ENCODE measurements at regions not wholly inside any gene's neighbourhood (a gene's known extent, or its start where the extent isn't known, plus 50 kb on each side); places are given as distances from the start of the nearest gene placed in this dataset.

DNA sequence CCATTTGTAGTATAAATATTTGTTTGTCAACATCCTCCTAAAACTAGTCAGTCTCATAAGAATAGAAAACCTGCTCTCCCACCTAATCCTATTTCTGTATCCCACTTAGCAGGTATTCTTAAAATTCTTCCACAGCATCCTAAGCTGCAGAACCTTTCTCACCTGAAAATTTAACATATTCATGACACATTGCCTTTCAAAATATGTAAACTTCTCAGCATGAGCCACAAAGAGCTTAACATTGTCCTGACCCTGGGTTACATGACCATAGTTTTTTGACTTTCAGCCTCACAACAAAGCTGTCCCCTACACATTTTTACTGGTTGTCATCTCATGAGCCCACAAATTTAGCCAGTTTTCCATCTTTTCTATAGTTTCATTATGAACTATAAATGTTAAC, 712.1 kb downstream of the LTN1 start:
- no peak overlapping the region for H3K4me3 ChIP-seq (ENCODE audit: low read length)
- no peak for ATAC-seq
- intact Hi-C loops (cut with micrococcal nuclease) = no loop called here
- H3K4me1 Mint-ChIP-seq = no peaks in the 10 kb centered on the region
- no peak overlapping the region for H3K4me3 Mint-ChIP-seq
- DNase-seq = no peak
- no peaks in the 10 kb centered on the region for H3K9me3 ChIP-seq (ENCODE audit: control insufficient read depth in 2 of 3, low read length in 3 of 3)
- H3K9me3 Mint-ChIP-seq = peaks cover 0 to 5% (median 2%) of the 10 kb centered on the region in 11 donors
- no peaks in the 10 kb centered on the region for H3K27me3 ChIP-seq (ENCODE audit: control insufficient read depth in 2 of 2, insufficient read depth in 2 of 2, low read length in 2 of 2)
- H3K27ac ChIP-seq (ENCODE audit: low read depth, low read length) = no peak overlapping the region
- ChIA-PET CTCF (no interaction called here), POLR2A (no interaction called here)
- no peaks in the 10 kb centered on the region for H3K36me3 ChIP-seq (ENCODE audit: control insufficient read depth in 2 of 3, insufficient read depth in 3 of 3, low read length in 3 of 3)
- H3K27me3 Mint-ChIP-seq = peaks cover 0 to 23% (median 7%) of the 10 kb centered on the region in 5 donors
- no peaks in the 10 kb centered on the region for H3K4me1 ChIP-seq (ENCODE audit: control insufficient read depth in 2 of 2, insufficient read depth in 2 of 2, low read length in 2 of 2)
- no peaks in the 10 kb centered on the region for H3K36me3 Mint-ChIP-seq
- H3K27ac Mint-ChIP-seq = no peak overlapping the region

DNA sequence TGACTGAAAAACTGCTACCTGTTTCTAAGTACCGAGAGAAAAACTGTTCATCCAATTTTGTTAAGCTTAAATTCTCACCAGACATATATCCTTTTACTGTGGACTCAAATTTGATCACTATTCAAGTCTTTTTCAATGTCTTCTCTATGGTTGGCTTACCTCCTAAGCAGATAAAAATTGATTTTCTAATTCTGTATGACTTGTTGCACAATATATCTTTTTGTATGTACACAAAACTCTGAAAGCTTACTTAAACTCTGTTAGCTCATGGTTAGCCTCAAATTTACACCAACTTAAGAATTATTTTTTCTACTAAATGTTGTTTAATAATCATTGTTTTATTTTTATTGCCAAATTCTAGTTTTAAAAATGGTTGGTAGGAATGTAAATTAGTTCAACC, 715.4 kb downstream of the LTN1 start:
- H3K27ac ChIP-seq (ENCODE audit: low read depth, low read length) = no peak overlapping the region
- H3K36me3 Mint-ChIP-seq = no peaks in the 10 kb centered on the region
- POLR2A ChIA-PET = no interaction called here
- H3K9me3 ChIP-seq (ENCODE audit: control insufficient read depth in 2 of 3, low read length in 3 of 3) = no peaks in the 10 kb centered on the region
- H3K27ac Mint-ChIP-seq = no peak overlapping the region
- intact Hi-C loops (cut with micrococcal nuclease) = no loop called here
- CTCF ChIA-PET = no interaction called here
- DNase-seq (no peak), ATAC-seq (no peak)
- peaks cover 0 to 3% (median 0%) of the 10 kb centered on the region in 7 donors for H3K4me1 Mint-ChIP-seq
- H3K36me3 ChIP-seq (ENCODE audit: control insufficient read depth in 2 of 3, insufficient read depth in 3 of 3, low read length in 3 of 3) = no peaks in the 10 kb centered on the region
- H3K27me3 ChIP-seq (ENCODE audit: control insufficient read depth in 2 of 2, insufficient read depth in 2 of 2, low read length in 2 of 2) = no peaks in the 10 kb centered on the region
- no peak overlapping the region for H3K4me3 ChIP-seq (ENCODE audit: low read length)
- no peaks in the 10 kb centered on the region for H3K4me1 ChIP-seq (ENCODE audit: control insufficient read depth in 2 of 2, insufficient read depth in 2 of 2, low read length in 2 of 2)
- no peak overlapping the region for H3K4me3 Mint-ChIP-seq
- peaks cover 0 to 23% (median 9%) of the 10 kb centered on the region in 5 donors for H3K27me3 Mint-ChIP-seq
- H3K9me3 Mint-ChIP-seq = peaks cover 0 to 6% (median 2%) of the 10 kb centered on the region in 11 donors

DNA sequence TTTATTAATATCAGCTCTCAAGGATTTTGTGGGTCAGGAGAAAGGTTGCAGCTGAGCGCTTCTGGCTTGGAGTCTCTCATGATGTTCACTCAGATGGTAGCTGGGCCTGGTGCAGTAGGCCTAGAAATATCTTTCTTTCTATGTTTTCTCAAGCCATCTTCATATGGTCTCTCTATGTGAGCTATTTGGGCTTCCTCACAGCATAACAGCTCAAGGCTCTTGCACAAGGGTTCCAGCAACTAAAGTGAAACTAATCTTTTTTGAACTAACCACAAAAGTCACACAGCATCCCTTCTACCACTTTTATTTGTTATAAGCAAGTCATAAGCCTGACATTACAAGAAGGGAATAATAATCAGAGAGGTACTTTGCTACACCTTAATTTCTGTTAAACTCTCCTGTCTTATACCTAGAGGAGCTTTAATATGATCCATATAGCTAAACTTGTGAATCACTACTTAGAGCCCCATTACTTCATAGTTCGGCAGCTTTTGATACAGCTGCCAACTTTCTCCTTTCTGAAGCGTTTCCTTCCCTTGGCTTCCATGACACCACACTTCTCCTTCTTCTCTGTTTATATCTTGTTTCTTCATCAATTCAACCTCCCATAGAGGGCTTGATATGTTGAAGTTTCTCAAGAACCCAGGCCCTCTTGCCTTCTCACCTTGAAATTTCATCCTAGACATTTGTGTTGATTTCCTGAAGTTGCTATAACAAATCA, 720.2 kb downstream of the LTN1 start:
- Mint-ChIP-seq H3K4me1 (peaks cover 0 to 3% (median 0%) of the 10 kb centered on the region in 7 donors), H3K36me3 (no peaks in the 10 kb centered on the region), H3K4me3 (no peak overlapping the region), H3K9me3 (peaks cover 0 to 8% (median 0%) of the 10 kb centered on the region in 11 donors), H3K27me3 (peaks cover 0 to 14% (median 0%) of the 10 kb centered on the region in 5 donors), H3K27ac (no peak overlapping the region)
- ChIA-PET POLR2A (no interaction called here), CTCF (no interaction called here)
- no peak overlapping the region for H3K4me3 ChIP-seq (ENCODE audit: low read length)
- H3K27me3 ChIP-seq (ENCODE audit: control insufficient read depth in 2 of 2, insufficient read depth in 2 of 2, low read length in 2 of 2) = no peaks in the 10 kb centered on the region
- no peaks in the 10 kb centered on the region for H3K36me3 ChIP-seq (ENCODE audit: control insufficient read depth in 2 of 3, insufficient read depth in 3 of 3, low read length in 3 of 3)
- ATAC-seq (no peak), DNase-seq (no peak)
- intact Hi-C loops (cut with micrococcal nuclease) = no loop called here
- no peaks in the 10 kb centered on the region for H3K4me1 ChIP-seq (ENCODE audit: control insufficient read depth in 2 of 2, insufficient read depth in 2 of 2, low read length in 2 of 2)
- no peaks in the 10 kb centered on the region for H3K9me3 ChIP-seq (ENCODE audit: control insufficient read depth in 2 of 3, low read length in 3 of 3)
- no peak overlapping the region for H3K27ac ChIP-seq (ENCODE audit: low read depth, low read length)

DNA sequence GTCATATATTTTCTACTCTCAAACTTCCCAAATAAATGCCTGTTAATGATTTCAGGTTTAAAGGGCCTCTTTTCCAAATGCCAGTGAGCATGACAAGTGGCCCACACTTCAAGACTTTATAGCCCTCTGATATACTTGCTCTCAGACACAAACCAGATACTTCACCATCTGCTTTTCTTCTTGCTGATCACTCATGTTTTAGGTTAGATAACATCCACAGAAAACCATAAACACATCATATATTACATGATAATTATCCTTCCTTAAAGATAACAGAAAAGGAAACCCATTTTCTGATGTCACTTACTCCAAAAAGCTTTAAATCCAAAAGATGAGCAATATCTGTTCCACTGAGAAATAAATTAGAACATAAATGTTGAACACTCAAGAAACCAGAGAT, 723.5 kb downstream of the LTN1 start:
- ATAC-seq (no peak), DNase-seq (no peak)
- peaks cover 0 to 7% (median 0%) of the 10 kb centered on the region in 5 donors for H3K27me3 Mint-ChIP-seq
- no peak overlapping the region for H3K27ac ChIP-seq (ENCODE audit: low read depth, low read length)
- H3K4me3 ChIP-seq (ENCODE audit: low read length) = no peak overlapping the region
- H3K27me3 ChIP-seq (ENCODE audit: control insufficient read depth in 2 of 2, insufficient read depth in 2 of 2, low read length in 2 of 2) = no peaks in the 10 kb centered on the region
- intact Hi-C loops (cut with micrococcal nuclease) = no loop called here
- H3K4me1 ChIP-seq (ENCODE audit: control insufficient read depth in 2 of 2, insufficient read depth in 2 of 2, low read length in 2 of 2) = no peaks in the 10 kb centered on the region
- no peaks in the 10 kb centered on the region for H3K36me3 Mint-ChIP-seq
- H3K27ac Mint-ChIP-seq = no peak overlapping the region
- no peaks in the 10 kb centered on the region for H3K36me3 ChIP-seq (ENCODE audit: control insufficient read depth in 2 of 3, insufficient read depth in 3 of 3, low read length in 3 of 3)
- ChIA-PET POLR2A (no interaction called here), CTCF (no interaction called here)
- H3K4me1 Mint-ChIP-seq = peaks cover 0 to 3% (median 0%) of the 10 kb centered on the region in 7 donors
- no peaks in the 10 kb centered on the region for H3K9me3 ChIP-seq (ENCODE audit: control insufficient read depth in 2 of 3, low read length in 3 of 3)
- peaks cover 0 to 5% (median 0%) of the 10 kb centered on the region in 11 donors for H3K9me3 Mint-ChIP-seq
- no peak overlapping the region for H3K4me3 Mint-ChIP-seq

DNA sequence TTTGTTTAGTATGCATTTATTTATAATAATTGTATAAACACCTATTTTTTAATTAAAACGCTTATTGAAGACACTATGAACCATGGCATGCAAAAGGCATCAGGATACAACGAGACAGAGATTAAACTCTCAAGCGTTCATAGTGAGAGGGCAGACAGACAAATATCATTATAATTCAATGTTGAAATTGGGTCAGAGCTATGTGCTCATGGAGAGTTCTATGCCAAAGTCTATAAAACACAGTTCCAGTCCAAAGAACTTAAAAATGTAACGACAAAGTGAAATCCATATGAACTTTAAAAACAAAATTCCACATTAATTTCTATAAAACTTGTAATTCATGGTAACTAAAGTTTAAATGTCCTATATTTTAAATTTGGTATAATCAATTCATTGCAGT, 724.0 kb downstream of the LTN1 start:
- Histone ChIP-seq H3K36me3 (ENCODE audit: control insufficient read depth in 2 of 3, insufficient read depth in 3 of 3, low read length in 3 of 3) (no peaks in the 10 kb centered on the region), H3K27me3 (ENCODE audit: control insufficient read depth in 2 of 2, insufficient read depth in 2 of 2, low read length in 2 of 2) (no peaks in the 10 kb centered on the region), H3K9me3 (ENCODE audit: control insufficient read depth in 2 of 3, low read length in 3 of 3) (no peaks in the 10 kb centered on the region), H3K4me1 (ENCODE audit: control insufficient read depth in 2 of 2, insufficient read depth in 2 of 2, low read length in 2 of 2) (no peaks in the 10 kb centered on the region), H3K4me3 (ENCODE audit: low read length) (no peak overlapping the region), H3K27ac (ENCODE audit: low read depth, low read length) (no peak overlapping the region)
- Mint-ChIP-seq H3K27ac (no peak overlapping the region), H3K27me3 (peaks cover 0 to 2% (median 0%) of the 10 kb centered on the region in 5 donors), H3K36me3 (no peaks in the 10 kb centered on the region), H3K4me3 (no peak overlapping the region), H3K4me1 (peaks cover 0 to 3% (median 0%) of the 10 kb centered on the region in 7 donors), H3K9me3 (peaks cover 0 to 2% (median 0%) of the 10 kb centered on the region in 11 donors)
- intact Hi-C loops (cut with micrococcal nuclease) = no loop called here
- no peak for ATAC-seq
- DNase-seq = no peak
- CTCF ChIA-PET = no interaction called here
- POLR2A ChIA-PET = no interaction called here

DNA sequence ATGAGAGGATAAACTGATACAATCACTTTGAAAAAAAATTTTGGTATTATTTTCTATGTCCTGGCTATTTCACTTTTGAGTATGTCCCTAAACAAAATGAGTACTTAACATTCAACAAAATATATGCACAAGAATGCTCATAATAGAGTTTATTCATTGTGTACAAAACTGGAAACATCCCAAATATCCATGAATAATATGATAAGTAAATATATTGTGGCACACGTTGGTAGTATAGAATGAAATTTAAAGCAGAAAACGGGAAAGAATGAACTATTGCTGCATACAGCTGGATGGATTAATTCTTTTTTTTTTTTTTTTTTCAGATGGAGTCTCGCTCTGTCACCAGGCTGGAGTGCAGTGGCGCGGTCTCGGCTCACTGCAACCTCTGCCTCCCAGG, 725.2 kb downstream of the LTN1 start:
- H3K4me1 Mint-ChIP-seq = no peaks in the 10 kb centered on the region
- H3K36me3 Mint-ChIP-seq = no peaks in the 10 kb centered on the region
- no peak overlapping the region for H3K27ac Mint-ChIP-seq
- POLR2A ChIA-PET = no interaction called here
- no peaks in the 10 kb centered on the region for H3K27me3 ChIP-seq (ENCODE audit: control insufficient read depth in 2 of 2, insufficient read depth in 2 of 2, low read length in 2 of 2)
- H3K9me3 ChIP-seq (ENCODE audit: control insufficient read depth in 2 of 3, low read length in 3 of 3) = no peaks in the 10 kb centered on the region
- peaks cover 0 to 2% (median 0%) of the 10 kb centered on the region in 11 donors for H3K9me3 Mint-ChIP-seq
- CTCF ChIA-PET = no interaction called here
- DNase-seq (no peak), ATAC-seq (no peak)
- no peaks in the 10 kb centered on the region for H3K27me3 Mint-ChIP-seq
- intact Hi-C loops (cut with micrococcal nuclease) = no loop called here
- H3K4me3 Mint-ChIP-seq = no peak overlapping the region
- H3K36me3 ChIP-seq (ENCODE audit: control insufficient read depth in 2 of 3, insufficient read depth in 3 of 3, low read length in 3 of 3) = no peaks in the 10 kb centered on the region
- no peaks in the 10 kb centered on the region for H3K4me1 ChIP-seq (ENCODE audit: control insufficient read depth in 2 of 2, insufficient read depth in 2 of 2, low read length in 2 of 2)
- H3K27ac ChIP-seq (ENCODE audit: low read depth, low read length) = no peak overlapping the region
- H3K4me3 ChIP-seq (ENCODE audit: low read length) = no peak overlapping the region

DNA sequence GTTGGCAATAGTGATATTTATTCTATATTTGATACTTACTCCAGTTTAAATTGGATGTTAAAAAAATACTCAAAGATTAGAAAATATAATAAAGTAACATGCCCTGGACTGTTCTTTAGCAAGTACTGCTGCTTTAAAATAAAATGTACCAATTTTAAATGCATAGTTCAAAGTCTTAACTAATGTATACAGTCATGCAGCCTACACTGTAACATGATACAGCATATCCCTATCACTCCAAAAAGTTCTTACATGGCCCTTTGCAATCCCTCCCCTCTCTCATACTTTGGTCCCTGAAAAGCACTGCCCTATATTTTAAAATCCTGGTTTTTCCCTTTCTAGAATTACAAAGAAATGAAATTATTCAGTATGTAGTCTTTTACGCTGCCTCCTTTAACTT, 726.6 kb downstream of the LTN1 start:
- H3K27me3 ChIP-seq (ENCODE audit: control insufficient read depth in 2 of 2, insufficient read depth in 2 of 2, low read length in 2 of 2) = no peaks in the 10 kb centered on the region
- H3K9me3 ChIP-seq (ENCODE audit: control insufficient read depth in 2 of 3, low read length in 3 of 3) = no peaks in the 10 kb centered on the region
- no peaks in the 10 kb centered on the region for H3K36me3 ChIP-seq (ENCODE audit: control insufficient read depth in 2 of 3, insufficient read depth in 3 of 3, low read length in 3 of 3)
- H3K27ac ChIP-seq (ENCODE audit: low read depth, low read length) = no peak overlapping the region
- ChIA-PET POLR2A (no interaction called here), CTCF (no interaction called here)
- no peaks in the 10 kb centered on the region for H3K36me3 Mint-ChIP-seq
- H3K4me1 Mint-ChIP-seq = no peaks in the 10 kb centered on the region
- no peaks in the 10 kb centered on the region for H3K27me3 Mint-ChIP-seq
- ATAC-seq (no peak), DNase-seq (no peak)
- no peak overlapping the region for H3K27ac Mint-ChIP-seq
- intact Hi-C loops (cut with micrococcal nuclease) = no loop called here
- H3K4me3 Mint-ChIP-seq = no peak overlapping the region
- H3K9me3 Mint-ChIP-seq = peaks cover 0 to 2% (median 0%) of the 10 kb centered on the region in 11 donors
- H3K4me3 ChIP-seq (ENCODE audit: low read length) = no peak overlapping the region
- no peaks in the 10 kb centered on the region for H3K4me1 ChIP-seq (ENCODE audit: control insufficient read depth in 2 of 2, insufficient read depth in 2 of 2, low read length in 2 of 2)
